ENCODE measurements at regions not wholly inside any gene's neighbourhood (a gene's known extent, or its start where the extent isn't known, plus 50 kb on each side); places are given as distances from the start of the nearest gene placed in this dataset.

GRCh38 chr18:21998486-21998885, 170.9 kb upstream of the GATA6 start (continued):
- TF ChIP-seq SIN3A (IDR thresholded peaks at IDR 0.05; ENCODE audit: low read depth) (no peak), TCF7L2 (IDR thresholded peaks at IDR 0.05; ENCODE audit: borderline replicate concordance, extremely low read depth, insufficient read depth, insufficient read length) (no peak), REST (IDR thresholded peaks at IDR 0.05; ENCODE audit: low read depth) (no peak), ZNF274 (IDR thresholded peaks at IDR 0.05; ENCODE audit: low read depth, low read length) (no peak), POLR2AphosphoS5 (IDR thresholded peaks at IDR 0.05; ENCODE audit: low read depth, low read length) (no peak), YY1 (IDR thresholded peaks at IDR 0.05; ENCODE audit: extremely low read depth, insufficient replicate concordance, low read depth, low read length) (no peak), SP1 (IDR thresholded peaks at IDR 0.05; ENCODE audit: low read depth) (no peak), RAD21 (IDR thresholded peaks at IDR 0.05; ENCODE audit: low read depth) (no peak), MAX (IDR thresholded peaks at IDR 0.05) (no peak), EZH2 (IDR thresholded peaks at IDR 0.05) (no peak)

- intact Hi-C loops (cut with micrococcal nuclease), result no loop called here
- DNase-seq (ENCODE audit: low read depth, low spot score) (no peak), ATAC-seq (no peak)
- H3K4me1 ChIP-seq (ENCODE audit: control insufficient read depth in 1 of 2, insufficient read depth in 2 of 2, low read length in 2 of 2), result no peaks in the 10 kb centered on the region
- BruUV-seq (replicated peaks), result no TSS peak
- POLR2A ChIA-PET, result no interaction called here
- no peak overlapping the region for H2AFZ ChIP-seq (ENCODE audit: low read depth, low read length, poor library complexity, severe bottlenecking)
- H3K36me3 ChIP-seq (ENCODE audit: control insufficient read depth in 1 of 2, insufficient read depth in 2 of 2, low read length in 2 of 2), result no peaks in the 10 kb centered on the region
- H3K27ac ChIP-seq (ENCODE audit: low read depth, low read length), result no peak overlapping the region
- H3K79me2 ChIP-seq (ENCODE audit: insufficient read depth, low read length), result no peaks in the 10 kb centered on the region
- no peak overlapping the region for H3K4me2 ChIP-seq (ENCODE audit: low read length)
- H3K9me2 ChIP-seq (ENCODE audit: insufficient read depth), result no peaks in the 10 kb centered on the region
- CTCF ChIA-PET, result no interaction called here
- H3K27me3 ChIP-seq (ENCODE audit: insufficient read depth, low read length), result no peaks in the 10 kb centered on the region
- RAD21 ChIA-PET (ENCODE audit: low non-redundant PET in 1 of 2, low total read pairs in 2 of 2, uncharacterized antibody in 2 of 2, unreplicated experiment in 2 of 2), result no interaction called here
- no peak overlapping the region for H3K4me3 ChIP-seq (replicated peaks in 1 of 2; ENCODE audit: low read depth in 1 of 2, low read length in 2 of 2)
- H3K9me3 ChIP-seq (ENCODE audit: control insufficient read depth in 1 of 2, insufficient read depth in 1 of 2, low read depth in 1 of 2, low read length in 2 of 2), result no peaks in the 10 kb centered on the region
- no peaks in the 10 kb centered on the region for H4K20me1 ChIP-seq (ENCODE audit: insufficient read depth)
- H3K9ac ChIP-seq (ENCODE audit: low read length), result no peak overlapping the region
- TF ChIP-seq TCF7L2 (IDR thresholded peaks at IDR 0.05; ENCODE audit: borderline replicate concordance, extremely low read depth, insufficient read depth, insufficient read length) (no peak), ELF1 (IDR thresholded peaks at IDR 0.05; ENCODE audit: borderline replicate concordance, low read depth) (no peak), SIN3A (IDR thresholded peaks at IDR 0.05; ENCODE audit: low read depth) (no peak), EGR1 (IDR thresholded peaks at IDR 0.05; ENCODE audit: low read depth) (no peak), CBX3 (IDR thresholded peaks at IDR 0.05; ENCODE audit: low read depth) (no peak), EZH2phosphoT487 (IDR thresholded peaks at IDR 0.05; ENCODE audit: borderline replicate concordance) (no peak), RAD21 (IDR thresholded peaks at IDR 0.05; ENCODE audit: low read depth) (no peak), POLR2A (IDR thresholded peaks at IDR 0.05; ENCODE audit: borderline replicate concordance, extremely low read depth, insufficient read depth, insufficient read length) (no peak), FOSL1 (IDR thresholded peaks at IDR 0.05; ENCODE audit: low read depth) (no peak), CEBPB (IDR thresholded peaks at IDR 0.05; ENCODE audit: low read depth) (no peak)
- TF ChIP-seq, protein P1, sequence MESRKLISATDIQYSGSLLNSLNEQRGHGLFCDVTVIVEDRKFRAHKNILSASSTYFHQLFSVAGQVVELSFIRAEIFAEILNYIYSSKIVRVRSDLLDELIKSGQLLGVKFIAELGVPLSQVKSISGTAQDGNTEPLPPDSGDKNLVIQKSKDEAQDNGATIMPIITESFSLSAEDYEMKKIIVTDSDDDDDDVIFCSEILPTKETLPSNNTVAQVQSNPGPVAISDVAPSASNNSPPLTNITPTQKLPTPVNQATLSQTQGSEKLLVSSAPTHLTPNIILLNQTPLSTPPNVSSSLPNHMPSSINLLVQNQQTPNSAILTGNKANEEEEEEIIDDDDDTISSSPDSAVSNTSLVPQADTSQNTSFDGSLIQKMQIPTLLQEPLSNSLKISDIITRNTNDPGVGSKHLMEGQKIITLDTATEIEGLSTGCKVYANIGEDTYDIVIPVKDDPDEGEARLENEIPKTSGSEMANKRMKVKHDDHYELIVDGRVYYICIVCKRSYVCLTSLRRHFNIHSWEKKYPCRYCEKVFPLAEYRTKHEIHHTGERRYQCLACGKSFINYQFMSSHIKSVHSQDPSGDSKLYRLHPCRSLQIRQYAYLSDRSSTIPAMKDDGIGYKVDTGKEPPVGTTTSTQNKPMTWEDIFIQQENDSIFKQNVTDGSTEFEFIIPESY (IDR thresholded peaks at IDR 0.05; ENCODE audit: extremely low read depth, insufficient replicate concordance, low read length), result no peak
Measured at GRCh38 chr18:22001912-22002487, 167.4 kb upstream of the GATA6 start.

All from HCT116 (cell line).